ENCODE measurements at regions not wholly inside any gene's neighbourhood (a gene's known extent, or its start where the extent isn't known, plus 50 kb on each side); places are given as distances from the start of the nearest gene placed in this dataset.

DNA sequence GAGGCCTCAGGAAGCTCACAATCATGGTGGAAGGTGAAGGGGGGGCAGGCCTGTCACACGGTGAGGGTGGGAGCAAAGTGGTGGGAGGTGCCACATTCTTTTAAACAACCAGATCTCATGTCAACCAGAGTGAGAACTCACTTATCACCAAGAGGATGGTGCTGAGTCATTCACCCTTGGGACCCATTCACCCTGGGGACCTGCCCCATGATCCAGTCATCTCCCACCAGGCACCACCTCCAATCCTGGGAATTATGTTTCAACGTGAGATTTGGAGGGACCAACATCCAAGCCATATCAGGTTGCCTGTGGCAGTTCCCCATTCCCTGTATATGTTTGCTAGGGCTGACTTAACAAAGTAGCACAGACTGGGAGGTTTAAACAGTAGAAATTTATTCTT is 318.4 kb upstream of the CLNK start:
- WGBS, 2 donors = 71 to 87% methylated on average over 2 of the region's 2 CpGs

GRCh38 chr4:10998846-10999245 is 314.3 kb upstream of the CLNK start:
- no peak overlapping the region for H3K27ac ChIP-seq (ENCODE audit: low read depth in 2 of 2, low read length in 1 of 2)
- H3K4me3 ChIP-seq (ENCODE audit: low read depth in 1 of 2, low read length in 2 of 2) = no peak overlapping the region
- no peaks in the 10 kb centered on the region for H3K27me3 ChIP-seq (ENCODE audit: control insufficient read depth in 1 of 2, insufficient read depth in 2 of 2, low read length in 2 of 2)
- H3K4me1 ChIP-seq (ENCODE audit: control insufficient read depth in 2 of 2, insufficient read depth in 2 of 2, low read length in 1 of 2) = no peaks in the 10 kb centered on the region
- no peaks in the 10 kb centered on the region for H3K36me3 ChIP-seq (ENCODE audit: control insufficient read depth in 2 of 2, insufficient read depth in 2 of 2, low read length in 1 of 2)
- 56 to 57% methylated on average over 1 of the region's 1 CpG for WGBS, 2 donors
- H3K9me3 ChIP-seq (ENCODE audit: control insufficient read depth in 2 of 2, insufficient read depth in 1 of 2, low read depth in 1 of 2, low read length in 1 of 2) = no peaks in the 10 kb centered on the region

More for the DNA sequence above, 318.4 kb upstream of the CLNK start:
- Histone ChIP-seq H3K27me3 (ENCODE audit: control insufficient read depth in 1 of 2, insufficient read depth in 2 of 2, low read length in 2 of 2) (no peaks in the 10 kb centered on the region), H3K4me3 (ENCODE audit: low read depth in 1 of 2, low read length in 2 of 2) (no peak overlapping the region), H3K36me3 (ENCODE audit: control insufficient read depth in 2 of 2, insufficient read depth in 2 of 2, low read length in 1 of 2) (no peaks in the 10 kb centered on the region), H3K9me3 (ENCODE audit: control insufficient read depth in 2 of 2, insufficient read depth in 1 of 2, low read depth in 1 of 2, low read length in 1 of 2) (no peaks in the 10 kb centered on the region), H3K27ac (ENCODE audit: low read depth in 2 of 2, low read length in 1 of 2) (no peak overlapping the region), H3K4me1 (ENCODE audit: control insufficient read depth in 2 of 2, insufficient read depth in 2 of 2, low read length in 1 of 2) (no peaks in the 10 kb centered on the region)

DNA sequence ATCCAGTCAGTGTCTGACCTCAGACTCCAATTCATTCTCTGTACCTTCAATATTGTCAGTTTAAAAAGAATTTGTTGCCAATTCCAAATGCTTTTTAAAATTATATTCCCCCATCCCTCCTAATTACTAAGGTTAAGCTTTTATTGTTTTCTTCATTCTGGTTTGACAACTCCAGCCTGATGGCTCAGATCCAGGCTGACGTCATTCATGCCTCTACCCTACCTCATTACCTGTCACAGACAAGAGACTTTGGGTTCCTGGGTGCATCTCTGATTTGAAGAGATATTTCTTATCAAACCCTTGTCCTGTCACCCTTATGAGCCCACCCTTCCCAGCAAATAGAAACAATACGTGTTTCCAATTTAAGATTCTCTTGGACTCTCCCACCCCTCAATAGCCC is 300.2 kb upstream of the CLNK start:
- Histone ChIP-seq H3K36me3 (ENCODE audit: control insufficient read depth in 2 of 2, insufficient read depth in 2 of 2, low read length in 1 of 2) (no peaks in the 10 kb centered on the region), H3K27ac (ENCODE audit: low read depth in 2 of 2, low read length in 1 of 2) (no peak overlapping the region), H3K9me3 (ENCODE audit: control insufficient read depth in 2 of 2, insufficient read depth in 1 of 2, low read depth in 1 of 2, low read length in 1 of 2) (no peaks in the 10 kb centered on the region), H3K4me1 (ENCODE audit: control insufficient read depth in 2 of 2, insufficient read depth in 2 of 2, low read length in 1 of 2) (peaks cover 0 to 5% of the 10 kb centered on the region in 2 donors), H3K27me3 (ENCODE audit: control insufficient read depth in 1 of 2, insufficient read depth in 2 of 2, low read length in 2 of 2) (no peaks in the 10 kb centered on the region), H3K4me3 (ENCODE audit: low read depth in 1 of 2, low read length in 2 of 2) (no peak overlapping the region)
- 65 to 75% methylated on average over 2 of the region's 2 CpGs for WGBS, 2 donors

DNA sequence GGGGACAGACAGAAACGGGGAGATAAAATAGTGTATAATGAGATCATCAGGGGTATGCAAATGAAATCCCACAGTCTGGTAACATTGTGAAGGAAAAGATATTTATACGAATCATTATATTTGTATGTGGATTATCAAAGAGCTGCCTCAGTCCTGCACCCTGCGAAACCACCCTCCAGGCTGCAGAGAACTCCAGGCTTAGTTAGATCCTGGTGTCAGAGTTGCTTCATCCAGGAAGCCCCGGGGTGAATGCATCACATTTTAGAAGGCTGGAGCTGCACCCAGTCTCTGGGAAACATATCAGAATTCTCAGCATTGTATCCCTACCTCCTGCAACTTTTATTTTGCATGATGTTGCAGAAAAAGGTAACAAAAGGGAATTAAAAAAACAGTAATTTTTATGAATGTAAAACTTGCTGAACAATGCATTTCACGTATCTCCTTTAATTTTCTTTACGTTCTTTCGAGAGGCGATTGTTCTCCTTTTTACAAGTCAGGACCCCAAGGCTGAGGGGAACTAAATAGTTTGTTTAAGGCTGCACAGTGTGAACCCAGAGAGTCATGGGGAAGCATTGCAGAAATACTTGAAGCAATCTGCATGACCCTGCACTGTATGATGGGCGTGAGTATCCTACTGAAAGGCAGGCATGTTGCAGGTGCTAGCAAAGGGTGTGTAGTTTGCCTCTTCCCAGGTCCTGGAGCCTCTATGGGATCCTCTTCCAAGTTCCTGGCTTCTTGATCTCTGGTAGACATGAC is 299.5 kb upstream of the CLNK start:
- no peaks in the 10 kb centered on the region for H3K36me3 ChIP-seq (ENCODE audit: control insufficient read depth in 2 of 2, insufficient read depth in 2 of 2, low read length in 1 of 2)
- WGBS, 2 donors = 72 to 76% methylated on average over 9 of the region's 9 CpGs
- H3K4me3 ChIP-seq (ENCODE audit: low read depth in 1 of 2, low read length in 2 of 2) = no peak overlapping the region
- peaks cover 0 to 5% of the 10 kb centered on the region in 2 donors for H3K4me1 ChIP-seq (ENCODE audit: control insufficient read depth in 2 of 2, insufficient read depth in 2 of 2, low read length in 1 of 2)
- no peaks in the 10 kb centered on the region for H3K9me3 ChIP-seq (ENCODE audit: control insufficient read depth in 2 of 2, insufficient read depth in 1 of 2, low read depth in 1 of 2, low read length in 1 of 2)
- H3K27ac ChIP-seq (ENCODE audit: low read depth in 2 of 2, low read length in 1 of 2) = no peak overlapping the region
- H3K27me3 ChIP-seq (ENCODE audit: control insufficient read depth in 1 of 2, insufficient read depth in 2 of 2, low read length in 2 of 2) = no peaks in the 10 kb centered on the region

DNA sequence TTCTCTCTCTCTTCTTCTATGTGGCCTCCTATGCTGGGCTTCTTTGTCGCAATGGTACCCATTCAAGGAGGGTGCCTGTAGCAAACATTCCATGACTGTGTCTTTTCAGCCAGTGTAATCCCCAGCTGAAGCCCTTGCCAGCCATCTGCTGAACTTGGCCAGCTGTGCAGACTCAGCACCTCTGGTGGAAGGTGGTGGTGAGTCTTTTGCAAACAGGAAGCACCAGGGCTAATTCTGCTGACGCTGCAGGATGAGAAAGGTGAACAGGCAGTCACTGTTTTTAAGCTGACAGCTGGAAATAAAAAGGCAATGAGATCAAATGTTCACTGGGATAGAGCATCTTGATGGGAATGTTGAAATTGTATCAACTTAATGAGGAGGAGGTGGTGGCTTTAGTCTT is 298.7 kb upstream of the CLNK start:
- 28 to 36% methylated on average over 2 of the region's 2 CpGs for WGBS, 2 donors
- Histone ChIP-seq H3K4me3 (ENCODE audit: low read depth in 1 of 2, low read length in 2 of 2) (no peak overlapping the region), H3K4me1 (ENCODE audit: control insufficient read depth in 2 of 2, insufficient read depth in 2 of 2, low read length in 1 of 2) (peaks cover 0 to 5% of the 10 kb centered on the region in 2 donors), H3K27me3 (ENCODE audit: control insufficient read depth in 1 of 2, insufficient read depth in 2 of 2, low read length in 2 of 2) (no peaks in the 10 kb centered on the region), H3K9me3 (ENCODE audit: control insufficient read depth in 2 of 2, insufficient read depth in 1 of 2, low read depth in 1 of 2, low read length in 1 of 2) (no peaks in the 10 kb centered on the region), H3K27ac (ENCODE audit: low read depth in 2 of 2, low read length in 1 of 2) (no peak overlapping the region), H3K36me3 (ENCODE audit: control insufficient read depth in 2 of 2, insufficient read depth in 2 of 2, low read length in 1 of 2) (no peaks in the 10 kb centered on the region)

GRCh38 chr4:10982305-10982704 is 297.7 kb upstream of the CLNK start:
- Histone ChIP-seq H3K4me3 (ENCODE audit: low read depth in 1 of 2, low read length in 2 of 2) (no peak overlapping the region), H3K4me1 (ENCODE audit: control insufficient read depth in 2 of 2, insufficient read depth in 2 of 2, low read length in 1 of 2) (peaks cover 0 to 5% of the 10 kb centered on the region in 2 donors), H3K27ac (ENCODE audit: low read depth in 2 of 2, low read length in 1 of 2) (no peak overlapping the region), H3K27me3 (ENCODE audit: control insufficient read depth in 1 of 2, insufficient read depth in 2 of 2, low read length in 2 of 2) (no peaks in the 10 kb centered on the region), H3K36me3 (ENCODE audit: control insufficient read depth in 2 of 2, insufficient read depth in 2 of 2, low read length in 1 of 2) (no peaks in the 10 kb centered on the region), H3K9me3 (ENCODE audit: control insufficient read depth in 2 of 2, insufficient read depth in 1 of 2, low read depth in 1 of 2, low read length in 1 of 2) (no peaks in the 10 kb centered on the region)
- WGBS, 2 donors = 29 to 45% methylated on average over 2 of the region's 2 CpGs

DNA sequence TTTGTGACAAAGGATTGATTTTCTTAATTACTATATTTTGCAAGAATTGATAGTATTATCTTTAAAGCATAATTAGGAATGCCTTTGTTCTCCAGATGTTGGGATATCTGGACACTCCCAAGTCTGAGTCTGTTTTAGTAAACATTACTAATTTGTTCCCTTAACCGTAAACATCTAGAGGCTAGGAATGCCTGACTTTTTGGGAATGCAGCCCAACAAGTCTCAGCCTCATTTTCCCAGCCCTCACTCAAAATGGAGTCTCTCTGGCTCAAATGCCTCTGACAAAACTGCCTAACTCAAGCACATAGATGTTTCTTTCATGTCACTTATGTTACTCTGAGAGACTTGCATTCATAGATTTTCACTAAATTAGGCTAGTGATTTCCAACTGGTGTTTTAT is 297.0 kb upstream of the CLNK start:
- WGBS, 2 donors = 55 to 60% methylated on average over 1 of the region's 1 CpG
- no peak overlapping the region for H3K4me3 ChIP-seq (ENCODE audit: low read depth in 1 of 2, low read length in 2 of 2)
- no peak overlapping the region for H3K27ac ChIP-seq (ENCODE audit: low read depth in 2 of 2, low read length in 1 of 2)
- no peaks in the 10 kb centered on the region for H3K36me3 ChIP-seq (ENCODE audit: control insufficient read depth in 2 of 2, insufficient read depth in 2 of 2, low read length in 1 of 2)
- H3K27me3 ChIP-seq (ENCODE audit: control insufficient read depth in 1 of 2, insufficient read depth in 2 of 2, low read length in 2 of 2) = no peaks in the 10 kb centered on the region
- H3K9me3 ChIP-seq (ENCODE audit: control insufficient read depth in 2 of 2, insufficient read depth in 1 of 2, low read depth in 1 of 2, low read length in 1 of 2) = no peaks in the 10 kb centered on the region
- H3K4me1 ChIP-seq (ENCODE audit: control insufficient read depth in 2 of 2, insufficient read depth in 2 of 2, low read length in 1 of 2) = peaks cover 0 to 5% of the 10 kb centered on the region in 2 donors

GRCh38 chr4:10981096-10981495 is 296.5 kb upstream of the CLNK start:
- no peak overlapping the region for H3K27ac ChIP-seq (ENCODE audit: low read depth in 2 of 2, low read length in 1 of 2)
- peaks cover 0 to 5% of the 10 kb centered on the region in 2 donors for H3K4me1 ChIP-seq (ENCODE audit: control insufficient read depth in 2 of 2, insufficient read depth in 2 of 2, low read length in 1 of 2)
- 77 to 78% methylated on average over 5 of the region's 5 CpGs for WGBS, 2 donors
- no peaks in the 10 kb centered on the region for H3K36me3 ChIP-seq (ENCODE audit: control insufficient read depth in 2 of 2, insufficient read depth in 2 of 2, low read length in 1 of 2)
- no peak overlapping the region for H3K4me3 ChIP-seq (ENCODE audit: low read depth in 1 of 2, low read length in 2 of 2)
- no peaks in the 10 kb centered on the region for H3K27me3 ChIP-seq (ENCODE audit: control insufficient read depth in 1 of 2, insufficient read depth in 2 of 2, low read length in 2 of 2)
- H3K9me3 ChIP-seq (ENCODE audit: control insufficient read depth in 2 of 2, insufficient read depth in 1 of 2, low read depth in 1 of 2, low read length in 1 of 2) = no peaks in the 10 kb centered on the region

DNA sequence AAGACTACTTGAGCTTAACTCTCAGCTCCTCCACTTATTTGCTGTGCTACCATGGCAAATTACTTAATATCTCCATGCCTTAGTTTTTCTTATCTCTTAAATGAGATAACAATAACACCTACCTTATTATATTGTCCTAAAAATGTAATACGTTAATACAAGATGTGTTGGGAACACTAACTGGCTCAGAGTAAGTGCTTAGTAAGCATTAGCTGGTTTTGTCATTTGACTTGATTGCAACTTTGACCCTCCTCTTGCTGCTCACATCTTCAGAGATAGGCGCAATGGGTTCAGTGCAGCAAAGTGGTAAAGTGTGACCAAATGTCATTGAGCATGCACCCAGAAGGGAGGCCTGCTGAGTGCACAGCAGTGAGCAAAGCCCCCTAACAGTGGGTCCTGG is 294.5 kb upstream of the CLNK start:
- H3K27me3 ChIP-seq (ENCODE audit: control insufficient read depth in 1 of 2, insufficient read depth in 2 of 2, low read length in 2 of 2) = no peaks in the 10 kb centered on the region
- WGBS, 2 donors = 88 to 98% methylated on average over 2 of the region's 2 CpGs

GRCh38 chr4:10977534-10977933 is 293.0 kb upstream of the CLNK start:
- no peak overlapping the region for H3K27ac ChIP-seq (ENCODE audit: low read depth in 2 of 2, low read length in 1 of 2)
- H3K27me3 ChIP-seq (ENCODE audit: control insufficient read depth in 1 of 2, insufficient read depth in 2 of 2, low read length in 2 of 2) = no peaks in the 10 kb centered on the region
- H3K4me3 ChIP-seq (ENCODE audit: low read depth in 1 of 2, low read length in 2 of 2) = no peak overlapping the region
- H3K4me1 ChIP-seq (ENCODE audit: control insufficient read depth in 2 of 2, insufficient read depth in 2 of 2, low read length in 1 of 2) = no peaks in the 10 kb centered on the region
- 77 to 90% methylated on average over 2 of the region's 2 CpGs for WGBS, 2 donors
- no peaks in the 10 kb centered on the region for H3K9me3 ChIP-seq (ENCODE audit: control insufficient read depth in 2 of 2, insufficient read depth in 1 of 2, low read depth in 1 of 2, low read length in 1 of 2)
- no peaks in the 10 kb centered on the region for H3K36me3 ChIP-seq (ENCODE audit: control insufficient read depth in 2 of 2, insufficient read depth in 2 of 2, low read length in 1 of 2)

More for the DNA sequence above, 294.5 kb upstream of the CLNK start:
- Histone ChIP-seq H3K36me3 (ENCODE audit: control insufficient read depth in 2 of 2, insufficient read depth in 2 of 2, low read length in 1 of 2) (no peaks in the 10 kb centered on the region), H3K27ac (ENCODE audit: low read depth in 2 of 2, low read length in 1 of 2) (no peak overlapping the region), H3K9me3 (ENCODE audit: control insufficient read depth in 2 of 2, insufficient read depth in 1 of 2, low read depth in 1 of 2, low read length in 1 of 2) (no peaks in the 10 kb centered on the region), H3K4me1 (ENCODE audit: control insufficient read depth in 2 of 2, insufficient read depth in 2 of 2, low read length in 1 of 2) (peaks cover 0 to 2% of the 10 kb centered on the region in 2 donors), H3K4me3 (ENCODE audit: low read depth in 1 of 2, low read length in 2 of 2) (no peak overlapping the region)

Data from esophagus (tissue), 2 donors.